ENCODE measurements at regions not wholly inside any gene's neighbourhood (a gene's known extent, or its start where the extent isn't known, plus 50 kb on each side); places are given as distances from the start of the nearest gene placed in this dataset.

- TF ChIP-seq PATZ1 (CRISPR knock-in tag; IDR thresholded peaks at IDR 0.05; ENCODE audit: borderline replicate concordance): no peak
- TF ChIP-seq POU6F1 (CRISPR knock-in tag; IDR thresholded peaks at IDR 0.05; ENCODE audit: borderline replicate concordance, low read depth): no peak
- TF ChIP-seq CSDC2 (CRISPR knock-in tag; IDR thresholded peaks at IDR 0.05): no peak
- no peak for TF ChIP-seq TCF4 (CRISPR knock-in tag; IDR thresholded peaks at IDR 0.05; ENCODE audit: borderline replicate concordance)
- TF ChIP-seq TOX (CRISPR knock-in tag; IDR thresholded peaks at IDR 0.05; ENCODE audit: borderline replicate concordance): no peak
- no peak for TF ChIP-seq ZFP3 (CRISPR knock-in tag; IDR thresholded peaks at IDR 0.05)
- no peak for TF ChIP-seq OSR1 (CRISPR knock-in tag; IDR thresholded peaks at IDR 0.05)
- no peak for TF ChIP-seq ESRRG (CRISPR knock-in tag; IDR thresholded peaks at IDR 0.05)
- TF ChIP-seq CREB5 (CRISPR knock-in tag; IDR thresholded peaks at IDR 0.05; ENCODE audit: low read depth): no peak
- TF ChIP-seq ZNF565 (CRISPR knock-in tag; conservative IDR thresholded peaks at IDR 0.05; ENCODE audit: low read depth): no peak
These were observed 651.7 kb upstream of the WWC1 start for GRCh38 chr5:167639766-167640165.

All from SK-N-SH treated with all-trans-retinoic acid at 6 μM for 48 hours (cell line).